HG03558 (cell line): ENCODE measurements at regions not wholly inside any gene's neighbourhood (a gene's known extent, or its start where the extent isn't known, plus 50 kb on each side); places are given as distances from the start of the nearest gene placed in this dataset.

Source experiments
- ATAC-seq: cut with Tn5 transposase; IDR thresholded peaks from one replicate; pipeline ENCODE4 v1.9.1; 2021; ENCODE audit warnings: moderate number of reproducible peaks; ENCODE audit not compliant: unreplicated experiment; ENCODE audit errors: extremely low read depth

- no peak for ATAC-seq
These were observed 331.2 kb downstream of the SLC16A7 start for GRCh38 chr12:59927032-59927431.

- ATAC-seq = no peak
These were observed 332.6 kb downstream of the SLC16A7 start for GRCh38 chr12:59928416-59928815.

GRCh38 chr12:59929110-59929509, 333.3 kb downstream of the SLC16A7 start:
- no peak for ATAC-seq

GRCh38 chr12:59934486-59934885, 338.7 kb downstream of the SLC16A7 start:
- ATAC-seq = no peak

- no peak for ATAC-seq
These were observed 340.7 kb downstream of the SLC16A7 start for GRCh38 chr12:59936534-59936933.

- no peak for ATAC-seq
These were observed 341.3 kb downstream of the SLC16A7 start for GRCh38 chr12:59937148-59937547.

- no peak for ATAC-seq
These were observed 342.5 kb downstream of the SLC16A7 start for GRCh38 chr12:59938190-59938962.

- no peak for ATAC-seq
These were observed 345.0 kb downstream of the SLC16A7 start for GRCh38 chr12:59940631-59941342.

GRCh38 chr12:59941461-59941860, 345.6 kb downstream of the SLC16A7 start:
- no peak for ATAC-seq

- no peak for ATAC-seq
These were observed 348.3 kb downstream of the SLC16A7 start for GRCh38 chr12:59944177-59944576.

GRCh38 chr12:59946635-59947034, 350.8 kb downstream of the SLC16A7 start:
- ATAC-seq = no peak

- ATAC-seq = no peak
These were observed 367.7 kb downstream of the SLC16A7 start for GRCh38 chr12:59963546-59963945.

- ATAC-seq = no peak
These were observed 377.1 kb downstream of the SLC16A7 start for GRCh38 chr12:59972905-59973304.

- ATAC-seq = no peak
These were observed 377.7 kb downstream of the SLC16A7 start for GRCh38 chr12:59973515-59973914.

GRCh38 chr12:59977779-59978178, 381.9 kb downstream of the SLC16A7 start:
- no peak for ATAC-seq

GRCh38 chr12:59980476-59980875, 384.6 kb downstream of the SLC16A7 start:
- no peak for ATAC-seq

- ATAC-seq = no peak
These were observed 403.5 kb downstream of the SLC16A7 start for GRCh38 chr12:59999291-59999690.

- ATAC-seq = no peak
These were observed 414.7 kb downstream of the SLC16A7 start for GRCh38 chr12:60010486-60010885.

- no peak for ATAC-seq
These were observed 416.8 kb downstream of the SLC16A7 start for GRCh38 chr12:60012659-60013058.

- ATAC-seq = no peak
These were observed 418.6 kb downstream of the SLC16A7 start for GRCh38 chr12:60014436-60014835.

GRCh38 chr12:60020068-60020467, 424.2 kb downstream of the SLC16A7 start:
- no peak for ATAC-seq

GRCh38 chr12:60021235-60021634, 425.4 kb downstream of the SLC16A7 start:
- ATAC-seq = no peak
